Activated CD4-positive, alpha-beta T cell treated with anti-CD3 and anti-CD28 coated beads for 4 hours (primary cell): ENCODE measurements at regions not wholly inside any gene's neighbourhood (a gene's known extent, or its start where the extent isn't known, plus 50 kb on each side); places are given as distances from the start of the nearest gene placed in this dataset.

ENCODE experiments used
- DNase-seq, 2 donors: peaks; one replicate each; pipeline ENCODE4 v3.0.0-alpha.2; 2020

GRCh38 chr2:150571121-150571520 lies 83.7 kb upstream of the RND3 start:
- no peak for DNase-seq

GRCh38 chr2:150570712-150571111 lies 83.2 kb upstream of the RND3 start:
- no peak for DNase-seq

- no peak for DNase-seq
These were observed 82.3 kb upstream of the RND3 start for GRCh38 chr2:150569761-150570160.

- DNase-seq: no peak
These were observed 80.4 kb upstream of the RND3 start for GRCh38 chr2:150567771-150568301.

GRCh38 chr2:150566289-150566688 lies 78.8 kb upstream of the RND3 start:
- no peak for DNase-seq

GRCh38 chr2:150561076-150561475 lies 73.6 kb upstream of the RND3 start:
- no peak for DNase-seq

DNA sequence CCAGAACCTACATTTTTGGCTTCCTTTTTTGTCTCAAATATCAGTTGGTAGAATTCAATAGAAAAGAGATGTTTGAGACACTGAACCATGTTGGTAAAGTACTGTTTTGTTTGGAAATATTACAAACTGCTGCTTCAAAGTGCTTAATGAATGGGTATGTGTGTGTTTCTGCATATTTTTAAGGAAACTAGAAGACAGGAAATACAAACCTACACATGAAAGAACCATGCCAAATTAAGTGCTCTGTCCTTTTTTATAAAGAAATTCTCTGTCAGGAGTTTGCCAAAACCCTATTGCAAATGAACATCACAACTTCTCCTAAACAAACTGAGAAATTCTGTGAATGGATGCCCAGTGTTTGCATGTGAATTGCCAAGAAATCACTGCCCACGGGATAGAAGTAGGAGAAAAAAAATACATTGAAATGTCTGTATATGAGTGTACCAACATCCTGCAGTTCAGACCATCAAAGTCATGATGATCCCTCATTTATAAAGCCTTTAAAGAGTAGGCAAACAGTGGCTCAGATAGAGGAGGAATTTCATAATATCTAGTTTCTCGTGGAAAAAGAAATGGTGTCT lies 69.6 kb upstream of the RND3 start:
- DNase-seq: no peak

DNA sequence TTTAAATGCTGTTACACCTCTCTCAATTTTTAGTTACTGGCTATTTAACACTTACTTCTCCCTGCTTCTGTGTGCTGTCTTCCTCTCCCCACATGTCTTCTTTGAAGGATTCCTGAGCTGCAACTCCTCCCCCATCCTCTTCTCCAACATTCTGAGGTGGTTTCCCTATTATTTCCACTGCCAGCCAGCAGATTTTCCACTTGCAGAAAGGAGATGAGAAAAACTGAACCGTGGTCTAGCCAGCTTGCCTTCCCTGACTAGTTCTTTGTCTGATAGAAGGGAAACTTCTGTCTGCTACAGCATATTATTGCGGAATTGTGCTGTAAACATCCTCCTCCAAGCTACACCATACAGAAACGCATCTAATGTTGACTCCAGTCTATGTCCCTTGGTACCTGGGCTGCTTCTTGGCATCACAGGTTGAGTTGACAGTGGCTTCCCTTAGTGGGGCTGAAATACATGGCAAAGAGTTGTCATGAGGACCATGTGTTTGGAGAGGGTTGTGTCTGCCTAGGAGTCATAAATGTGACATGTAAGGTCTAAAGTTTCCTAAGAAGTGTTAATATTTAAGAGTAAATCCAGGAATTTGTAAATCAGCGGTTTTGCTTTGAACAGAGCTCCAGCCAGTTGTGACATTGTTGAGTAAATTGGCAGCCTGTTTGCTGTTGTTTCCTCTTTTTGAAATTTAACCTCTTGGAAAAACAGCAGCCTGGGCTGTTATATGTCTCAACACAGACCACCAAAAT lies 68.3 kb upstream of the RND3 start:
- no peak for DNase-seq

- DNase-seq: no peak
These were observed 66.6 kb upstream of the RND3 start for GRCh38 chr2:150554046-150554445.

DNA sequence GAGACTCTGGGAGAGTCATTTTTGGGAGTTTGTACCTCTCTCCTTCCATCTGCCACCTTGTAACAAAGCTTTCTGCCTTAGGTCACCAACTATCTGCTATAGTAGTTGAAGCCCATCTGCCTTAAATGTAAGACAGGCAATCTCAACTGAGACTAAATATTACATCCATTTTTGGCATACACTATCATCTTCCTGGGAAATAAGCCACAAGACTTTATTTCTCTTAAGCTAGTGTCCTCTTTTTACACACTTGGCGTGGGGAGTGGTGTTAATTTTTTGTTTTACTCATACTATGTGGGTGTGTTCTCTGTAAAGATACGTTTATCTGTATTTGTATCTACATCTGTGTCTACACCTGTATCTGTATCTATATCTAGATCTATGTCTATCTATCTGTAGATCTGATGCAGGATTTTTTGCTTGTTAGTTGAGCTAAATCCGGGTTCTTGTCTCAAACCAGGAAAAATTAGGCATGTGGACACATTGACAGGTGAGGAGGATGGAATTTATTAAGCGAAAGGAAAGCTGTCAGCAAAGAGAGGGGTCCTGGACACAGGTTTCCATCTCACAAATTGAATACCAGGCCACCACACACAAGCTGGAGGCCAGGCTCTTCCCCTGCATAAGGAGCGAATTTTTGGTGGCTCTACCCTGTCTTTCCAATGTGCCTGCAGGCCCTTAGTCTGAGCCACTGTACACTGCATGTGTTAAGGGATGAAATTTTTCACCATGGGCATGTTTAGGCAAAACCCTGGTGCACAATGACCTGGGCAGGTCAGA lies 64.8 kb upstream of the RND3 start:
- no peak for DNase-seq

- no peak for DNase-seq
These were observed 61.9 kb upstream of the RND3 start for GRCh38 chr2:150549381-150549780.

DNA sequence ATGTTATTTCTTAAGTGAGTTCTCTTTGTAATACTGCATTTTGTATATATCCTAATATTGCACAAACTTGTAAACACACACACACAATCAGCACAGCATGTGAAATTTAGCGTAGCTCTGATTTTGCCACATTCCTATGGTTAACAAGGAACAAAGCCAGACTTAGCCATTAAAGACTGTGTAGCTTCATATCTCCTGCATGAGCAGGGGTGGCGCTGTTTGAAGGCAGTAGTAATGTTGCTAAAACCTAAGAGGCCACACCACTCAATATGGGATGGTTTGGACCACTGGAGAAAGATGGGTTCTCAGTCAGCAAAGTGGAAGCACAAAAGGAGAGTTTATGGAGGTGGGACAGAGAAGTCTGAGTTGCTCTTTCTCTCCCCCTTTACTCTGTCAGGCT lies 61.1 kb upstream of the RND3 start:
- DNase-seq: no peak

DNA sequence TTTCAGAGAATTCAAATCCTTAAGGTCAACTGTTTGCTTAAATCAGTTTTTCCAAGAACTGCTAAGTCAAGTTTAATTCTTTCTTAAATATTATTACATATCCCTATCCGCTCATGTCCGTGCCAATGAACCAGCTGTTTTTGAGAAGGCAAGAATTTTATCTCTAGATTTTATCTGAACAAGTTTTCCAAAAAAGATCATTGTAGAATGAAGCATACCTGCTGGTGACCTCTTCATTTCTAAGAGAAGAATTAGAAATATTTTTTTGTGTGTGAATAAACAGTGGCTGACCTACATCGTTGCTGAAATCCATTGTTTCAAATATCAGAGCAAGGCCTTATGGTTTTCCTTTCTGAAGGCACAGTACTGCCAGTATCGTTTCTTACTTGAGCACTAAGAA lies 58.4 kb upstream of the RND3 start:
- DNase-seq: no peak

- no peak for DNase-seq
These were observed 57.3 kb upstream of the RND3 start for GRCh38 chr2:150544731-150545130.

DNA sequence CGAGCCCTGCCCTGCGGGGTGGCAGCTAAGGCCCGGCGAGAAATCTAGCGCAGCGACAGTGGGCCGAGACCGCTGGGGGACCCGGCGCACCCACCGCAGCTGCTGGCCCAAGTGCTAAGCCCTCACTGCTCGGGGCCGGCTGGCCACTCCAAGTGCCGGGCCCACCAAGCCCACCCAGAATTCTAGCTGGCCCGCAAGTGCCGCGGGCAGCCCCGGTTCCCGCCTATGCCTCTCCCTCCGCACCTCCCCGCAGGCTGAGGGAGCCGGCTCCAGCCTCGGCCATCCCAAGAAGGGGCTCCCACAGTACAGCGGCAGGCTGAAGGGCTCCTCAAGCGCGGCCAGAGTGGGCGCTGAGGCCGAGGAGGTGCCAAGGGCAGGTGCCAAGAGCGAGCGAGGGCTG lies 55.2 kb upstream of the RND3 start:
- no peak for DNase-seq

DNA sequence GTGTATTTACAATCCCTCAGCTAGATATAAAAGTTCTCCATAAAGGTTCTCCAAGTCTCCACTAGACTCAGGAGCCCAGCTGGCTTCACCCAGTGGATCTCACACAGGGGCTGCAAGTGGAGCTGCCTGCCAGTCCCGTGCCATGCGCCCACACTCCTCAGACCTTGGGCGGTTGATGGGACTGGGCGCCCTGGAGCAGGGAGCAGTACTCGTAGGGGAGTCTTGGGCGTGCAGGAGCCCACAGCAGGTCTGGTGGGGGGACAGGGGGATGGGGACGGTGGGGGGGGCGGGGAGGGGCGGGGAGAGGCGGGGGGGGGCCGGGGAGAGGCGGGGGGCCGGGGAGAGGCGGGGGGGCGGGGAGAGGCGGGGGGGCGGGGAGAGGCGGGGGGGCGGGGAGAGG lies 54.7 kb upstream of the RND3 start:
- DNase-seq: no peak

DNA sequence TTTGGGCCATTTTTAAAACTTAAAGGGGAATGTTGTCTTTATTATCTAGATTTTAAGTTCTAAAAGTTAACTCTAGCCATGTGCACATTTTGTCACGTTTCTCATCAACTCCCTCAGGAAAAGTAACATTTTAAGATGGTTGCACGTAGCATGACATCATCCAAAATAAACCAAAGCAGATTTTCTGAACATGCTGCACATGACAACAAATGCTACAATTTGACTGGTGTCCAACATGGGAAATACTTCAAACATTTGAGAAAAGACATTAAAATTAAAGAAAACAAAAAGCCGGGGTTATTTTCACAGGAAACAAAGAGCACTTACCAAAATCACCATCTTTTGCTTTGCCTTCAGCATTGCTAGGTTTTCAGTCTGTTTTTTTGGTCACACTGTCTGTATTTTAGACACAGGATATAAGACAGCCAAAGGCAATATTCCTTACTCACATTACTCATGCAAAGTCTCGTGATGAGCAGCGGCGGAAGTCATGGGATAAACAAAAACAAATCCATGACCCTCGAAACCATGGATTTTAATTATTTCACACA lies 51.3 kb upstream of the RND3 start:
- DNase-seq: no peak
